Stimulated activated CD4-positive, alpha-beta T cell treated with anti-CD3 and anti-CD28 coated beads, Interleukin-12 subunit alpha, Interleukin-12 subunit beta, amount 100 ng/mL, for 24 hours (primary cell): ENCODE measurements at regions not wholly inside any gene's neighbourhood (a gene's known extent, or its start where the extent isn't known, plus 50 kb on each side); places are given as distances from the start of the nearest gene placed in this dataset.
"Not testable (repeated sequence)": the region's sequence is repeated elsewhere in the genome, so short reads cannot be mapped to it uniquely, and the experiment has no call there.

Source experiments
- DNase-seq, 2 experiments: peaks; one replicate each; pipeline ENCODE4 v3.0.0-alpha.2; 2020; ENCODE audit warnings: low read depth in 2 of 2

GRCh38 chr20:30164389-30164788 lies 1093.1 kb upstream of the DEFB115 start:
- not testable (repeated sequence) for DNase-seq

GRCh38 chr20:30167540-30167939 lies 1089.9 kb upstream of the DEFB115 start:
- DNase-seq = no peak

- DNase-seq = peak; percentile 5 to 20
Observed at GRCh38 chr20:30168025-30168799, 1089.3 kb upstream of the DEFB115 start.

GRCh38 chr20:30168800-30169138 lies 1088.7 kb upstream of the DEFB115 start:
- no peak for DNase-seq

- no peak for DNase-seq
Observed at GRCh38 chr20:30175681-30176080, 1081.8 kb upstream of the DEFB115 start.

GRCh38 chr20:30183124-30183523 lies 1074.3 kb upstream of the DEFB115 start:
- not testable (repeated sequence) for DNase-seq

- DNase-seq = not testable (repeated sequence)
Observed at GRCh38 chr20:30191785-30192184, 1065.7 kb upstream of the DEFB115 start.

- not testable (repeated sequence) for DNase-seq
Observed at GRCh38 chr20:30234477-30234876, 1023.0 kb upstream of the DEFB115 start.

GRCh38 chr20:30275073-30275472 lies 982.4 kb upstream of the DEFB115 start:
- DNase-seq = not testable (repeated sequence)

GRCh38 chr20:30281584-30282197 lies 975.8 kb upstream of the DEFB115 start:
- DNase-seq = no peak

GRCh38 chr20:30283476-30284280 lies 973.8 kb upstream of the DEFB115 start:
- DNase-seq = peak; percentile 69 to 71

- no peak for DNase-seq
Observed at GRCh38 chr20:30284281-30284905, 973.1 kb upstream of the DEFB115 start.

- DNase-seq = no peak
Observed at GRCh38 chr20:30285677-30286076, 971.8 kb upstream of the DEFB115 start.

GRCh38 chr20:30286157-30286556 lies 971.3 kb upstream of the DEFB115 start:
- no peak for DNase-seq

- DNase-seq = not testable (repeated sequence)
Observed at GRCh38 chr20:30287459-30287858, 970.0 kb upstream of the DEFB115 start.

GRCh38 chr20:30288346-30288745 lies 969.1 kb upstream of the DEFB115 start:
- DNase-seq = no peak

GRCh38 chr20:30289049-30289448 lies 968.4 kb upstream of the DEFB115 start:
- not testable (repeated sequence) for DNase-seq

GRCh38 chr20:30289711-30290141 lies 967.7 kb upstream of the DEFB115 start:
- peak in 1 of 2 experiments; percentile 4 for DNase-seq

GRCh38 chr20:30290361-30291063 lies 967.0 kb upstream of the DEFB115 start:
- DNase-seq = not testable (repeated sequence)

GRCh38 chr20:30291064-30291379 lies 966.4 kb upstream of the DEFB115 start:
- DNase-seq = not testable (repeated sequence)

- not testable (repeated sequence) for DNase-seq
Observed at GRCh38 chr20:30291686-30292085, 965.8 kb upstream of the DEFB115 start.
